ENCODE measurements at regions not wholly inside any gene's neighbourhood (a gene's known extent, or its start where the extent isn't known, plus 50 kb on each side); places are given as distances from the start of the nearest gene placed in this dataset.
A peak's percentile ranks its signal among the peaks of the same experiment; 100 is the strongest.

DNA sequence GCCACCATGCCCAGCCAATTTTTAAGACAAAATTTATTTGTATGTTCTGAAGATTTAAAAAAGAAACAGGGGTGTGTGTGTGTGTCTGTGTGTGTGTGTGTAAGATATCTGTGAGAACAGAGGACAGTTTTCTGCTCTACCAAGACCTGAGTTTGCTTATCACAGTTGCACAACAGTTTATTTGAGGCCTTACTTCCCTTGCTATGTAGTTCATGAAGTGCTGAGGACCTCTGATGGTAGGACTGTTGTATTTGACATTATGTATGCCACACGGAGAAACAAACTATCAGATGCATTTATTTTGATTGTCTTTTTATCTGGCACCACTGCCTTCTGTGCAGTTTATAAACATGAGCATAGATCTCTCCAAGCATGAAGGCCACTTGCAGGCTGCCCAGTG is 355.2 kb downstream of the PBX1 start:
- TF ChIP-seq, protein P1, sequence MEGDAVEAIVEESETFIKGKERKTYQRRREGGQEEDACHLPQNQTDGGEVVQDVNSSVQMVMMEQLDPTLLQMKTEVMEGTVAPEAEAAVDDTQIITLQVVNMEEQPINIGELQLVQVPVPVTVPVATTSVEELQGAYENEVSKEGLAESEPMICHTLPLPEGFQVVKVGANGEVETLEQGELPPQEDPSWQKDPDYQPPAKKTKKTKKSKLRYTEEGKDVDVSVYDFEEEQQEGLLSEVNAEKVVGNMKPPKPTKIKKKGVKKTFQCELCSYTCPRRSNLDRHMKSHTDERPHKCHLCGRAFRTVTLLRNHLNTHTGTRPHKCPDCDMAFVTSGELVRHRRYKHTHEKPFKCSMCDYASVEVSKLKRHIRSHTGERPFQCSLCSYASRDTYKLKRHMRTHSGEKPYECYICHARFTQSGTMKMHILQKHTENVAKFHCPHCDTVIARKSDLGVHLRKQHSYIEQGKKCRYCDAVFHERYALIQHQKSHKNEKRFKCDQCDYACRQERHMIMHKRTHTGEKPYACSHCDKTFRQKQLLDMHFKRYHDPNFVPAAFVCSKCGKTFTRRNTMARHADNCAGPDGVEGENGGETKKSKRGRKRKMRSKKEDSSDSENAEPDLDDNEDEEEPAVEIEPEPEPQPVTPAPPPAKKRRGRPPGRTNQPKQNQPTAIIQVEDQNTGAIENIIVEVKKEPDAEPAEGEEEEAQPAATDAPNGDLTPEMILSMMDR (IDR thresholded peaks at IDR 0.05; ENCODE audit: low read depth, low read length, missing input control) = peak; percentile 16
- TF ChIP-seq GABPA (IDR thresholded peaks at IDR 0.05 in 1 of 2, conservative IDR thresholded peaks at IDR 0.05 in 1 of 2) (no peak), NR2F2 (IDR thresholded peaks at IDR 0.05) (no peak), RXRA (IDR thresholded peaks at IDR 0.05) (peak; percentile 28 to 31), FOXA1 (IDR thresholded peaks at IDR 0.05) (no peak), EGR1 (IDR thresholded peaks at IDR 0.05; ENCODE audit: low read depth in 2 of 2) (no peak), FOXA2 (IDR thresholded peaks at IDR 0.05) (no peak), JUND (IDR thresholded peaks at IDR 0.05) (no peak), YY1 (IDR thresholded peaks at IDR 0.05) (no peak), HNF4A (conservative IDR thresholded peaks at IDR 0.05) (no peak), TAF1 (conservative IDR thresholded peaks at IDR 0.05) (no peak), RAD21 (IDR thresholded peaks at IDR 0.05) (peak; percentile 64 to 72), SP1 (IDR thresholded peaks at IDR 0.05) (no peak)
- TF ChIP-seq, protein P2, sequence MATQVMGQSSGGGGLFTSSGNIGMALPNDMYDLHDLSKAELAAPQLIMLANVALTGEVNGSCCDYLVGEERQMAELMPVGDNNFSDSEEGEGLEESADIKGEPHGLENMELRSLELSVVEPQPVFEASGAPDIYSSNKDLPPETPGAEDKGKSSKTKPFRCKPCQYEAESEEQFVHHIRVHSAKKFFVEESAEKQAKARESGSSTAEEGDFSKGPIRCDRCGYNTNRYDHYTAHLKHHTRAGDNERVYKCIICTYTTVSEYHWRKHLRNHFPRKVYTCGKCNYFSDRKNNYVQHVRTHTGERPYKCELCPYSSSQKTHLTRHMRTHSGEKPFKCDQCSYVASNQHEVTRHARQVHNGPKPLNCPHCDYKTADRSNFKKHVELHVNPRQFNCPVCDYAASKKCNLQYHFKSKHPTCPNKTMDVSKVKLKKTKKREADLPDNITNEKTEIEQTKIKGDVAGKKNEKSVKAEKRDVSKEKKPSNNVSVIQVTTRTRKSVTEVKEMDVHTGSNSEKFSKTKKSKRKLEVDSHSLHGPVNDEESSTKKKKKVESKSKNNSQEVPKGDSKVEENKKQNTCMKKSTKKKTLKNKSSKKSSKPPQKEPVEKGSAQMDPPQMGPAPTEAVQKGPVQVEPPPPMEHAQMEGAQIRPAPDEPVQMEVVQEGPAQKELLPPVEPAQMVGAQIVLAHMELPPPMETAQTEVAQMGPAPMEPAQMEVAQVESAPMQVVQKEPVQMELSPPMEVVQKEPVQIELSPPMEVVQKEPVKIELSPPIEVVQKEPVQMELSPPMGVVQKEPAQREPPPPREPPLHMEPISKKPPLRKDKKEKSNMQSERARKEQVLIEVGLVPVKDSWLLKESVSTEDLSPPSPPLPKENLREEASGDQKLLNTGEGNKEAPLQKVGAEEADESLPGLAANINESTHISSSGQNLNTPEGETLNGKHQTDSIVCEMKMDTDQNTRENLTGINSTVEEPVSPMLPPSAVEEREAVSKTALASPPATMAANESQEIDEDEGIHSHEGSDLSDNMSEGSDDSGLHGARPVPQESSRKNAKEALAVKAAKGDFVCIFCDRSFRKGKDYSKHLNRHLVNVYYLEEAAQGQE (IDR thresholded peaks at IDR 0.05) = no peak
- TF ChIP-seq, protein P3, sequence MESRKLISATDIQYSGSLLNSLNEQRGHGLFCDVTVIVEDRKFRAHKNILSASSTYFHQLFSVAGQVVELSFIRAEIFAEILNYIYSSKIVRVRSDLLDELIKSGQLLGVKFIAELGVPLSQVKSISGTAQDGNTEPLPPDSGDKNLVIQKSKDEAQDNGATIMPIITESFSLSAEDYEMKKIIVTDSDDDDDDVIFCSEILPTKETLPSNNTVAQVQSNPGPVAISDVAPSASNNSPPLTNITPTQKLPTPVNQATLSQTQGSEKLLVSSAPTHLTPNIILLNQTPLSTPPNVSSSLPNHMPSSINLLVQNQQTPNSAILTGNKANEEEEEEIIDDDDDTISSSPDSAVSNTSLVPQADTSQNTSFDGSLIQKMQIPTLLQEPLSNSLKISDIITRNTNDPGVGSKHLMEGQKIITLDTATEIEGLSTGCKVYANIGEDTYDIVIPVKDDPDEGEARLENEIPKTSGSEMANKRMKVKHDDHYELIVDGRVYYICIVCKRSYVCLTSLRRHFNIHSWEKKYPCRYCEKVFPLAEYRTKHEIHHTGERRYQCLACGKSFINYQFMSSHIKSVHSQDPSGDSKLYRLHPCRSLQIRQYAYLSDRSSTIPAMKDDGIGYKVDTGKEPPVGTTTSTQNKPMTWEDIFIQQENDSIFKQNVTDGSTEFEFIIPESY (IDR thresholded peaks at IDR 0.05) = no peak
- Histone ChIP-seq H3K27me3 (ENCODE audit: control insufficient read depth in 4 of 4, insufficient read depth in 4 of 4, low read length in 3 of 4) (no peaks in the 10 kb centered on the region), H3K4me3 (ENCODE audit: low read depth in 1 of 3, low read length in 3 of 3) (no peak overlapping the region), H3K27ac (ENCODE audit: low read depth in 1 of 2, low read length in 2 of 2) (no peak overlapping the region), H3K9ac (ENCODE audit: low read depth in 1 of 2, low read length in 2 of 2) (no peak overlapping the region), H3K9me3 (ENCODE audit: control insufficient read depth in 4 of 4, low read length in 3 of 4) (peaks cover 0 to 2% (median 0%) of the 10 kb centered on the region in 4 donors), H3K4me1 (ENCODE audit: control insufficient read depth in 4 of 4, insufficient read depth in 4 of 4, low read length in 3 of 4) (no peaks in the 10 kb centered on the region), H3K36me3 (ENCODE audit: control insufficient read depth in 4 of 4, insufficient read depth in 3 of 4, low read depth in 1 of 4, low read length in 3 of 4) (no peaks in the 10 kb centered on the region)
- 9% methylated on average over 1 of the region's 1 CpG for WGBS
- DNase-seq (ENCODE audit: low spot score) = no peak

DNA sequence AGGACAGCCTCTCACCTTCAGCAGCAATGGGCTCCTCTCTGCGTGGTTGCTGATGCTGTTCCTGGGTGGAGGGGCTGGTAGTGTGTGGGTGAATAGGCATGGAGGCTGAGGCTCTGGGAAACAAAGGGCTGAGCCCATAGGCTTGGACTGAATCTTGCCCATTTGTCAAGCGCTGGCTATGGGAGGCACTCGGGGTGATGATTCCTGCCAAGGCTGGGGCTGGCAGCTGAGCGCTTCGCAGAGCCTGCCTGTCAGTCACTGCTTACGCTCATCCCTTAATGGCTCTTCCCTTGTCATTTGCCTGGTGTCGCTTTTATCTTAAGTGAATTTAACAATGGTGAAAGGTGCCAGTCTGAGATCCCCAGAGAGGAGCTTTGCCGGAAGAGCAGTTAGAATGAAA is 353.3 kb downstream of the PBX1 start:
- Histone ChIP-seq H3K36me3 (ENCODE audit: control insufficient read depth in 4 of 4, insufficient read depth in 3 of 4, low read depth in 1 of 4, low read length in 3 of 4) (no peaks in the 10 kb centered on the region), H3K4me1 (ENCODE audit: control insufficient read depth in 4 of 4, insufficient read depth in 4 of 4, low read length in 3 of 4) (no peaks in the 10 kb centered on the region), H3K27me3 (ENCODE audit: control insufficient read depth in 4 of 4, insufficient read depth in 4 of 4, low read length in 3 of 4) (no peaks in the 10 kb centered on the region), H3K9me3 (ENCODE audit: control insufficient read depth in 4 of 4, low read length in 3 of 4) (no peaks in the 10 kb centered on the region), H3K4me3 (ENCODE audit: low read depth in 1 of 3, low read length in 3 of 3) (no peak overlapping the region), H3K27ac (ENCODE audit: low read depth in 1 of 2, low read length in 2 of 2) (no peak overlapping the region), H3K9ac (ENCODE audit: low read depth in 1 of 2, low read length in 2 of 2) (no peak overlapping the region)
- no peak for DNase-seq (ENCODE audit: low spot score)
- WGBS = 89% methylated on average over 8 of the region's 8 CpGs
- TF ChIP-seq YY1 (IDR thresholded peaks at IDR 0.05) (no peak), HNF4G (IDR thresholded peaks at IDR 0.05) (no peak), RAD21 (IDR thresholded peaks at IDR 0.05) (no peak), FOXA2 (IDR thresholded peaks at IDR 0.05) (no peak), TAF1 (conservative IDR thresholded peaks at IDR 0.05) (no peak)
- TF ChIP-seq, protein P2 (IDR thresholded peaks at IDR 0.05) = no peak
- TF ChIP-seq, protein P3 (IDR thresholded peaks at IDR 0.05) = no peak
- TF ChIP-seq, protein P1 (IDR thresholded peaks at IDR 0.05; ENCODE audit: low read depth, low read length, missing input control) = no peak
- TF ChIP-seq, protein P4, sequence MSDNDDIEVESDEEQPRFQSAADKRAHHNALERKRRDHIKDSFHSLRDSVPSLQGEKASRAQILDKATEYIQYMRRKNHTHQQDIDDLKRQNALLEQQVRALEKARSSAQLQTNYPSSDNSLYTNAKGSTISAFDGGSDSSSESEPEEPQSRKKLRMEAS (IDR thresholded peaks at IDR 0.05) = no peak

Data from liver (tissue), 8 donors.